ENCODE measurements at regions not wholly inside any gene's neighbourhood (a gene's known extent, or its start where the extent isn't known, plus 50 kb on each side); places are given as distances from the start of the nearest gene placed in this dataset.

DNA sequence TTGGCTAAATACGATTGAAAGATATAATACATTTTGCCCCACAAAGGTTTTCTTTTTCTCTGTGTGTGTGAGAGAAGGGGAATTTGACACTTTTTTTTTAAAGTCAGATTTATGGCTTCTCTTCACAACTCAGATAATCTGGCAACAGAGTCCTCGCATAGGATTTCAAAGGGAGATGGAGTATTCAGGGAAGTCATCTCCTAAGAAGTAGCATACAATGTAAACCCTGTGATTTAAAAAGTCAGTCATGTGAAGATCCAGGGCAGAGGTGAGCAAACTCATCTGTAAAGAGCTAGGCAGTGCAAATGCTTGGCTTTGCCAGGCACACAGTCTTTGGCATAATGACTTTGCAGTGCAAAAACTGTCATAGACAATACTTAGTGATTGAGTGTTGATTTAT lies 1526.3 kb downstream of the AACS start:
- TF ChIP-seq POLR2A (IDR thresholded peaks at IDR 0.05; ENCODE audit: low read depth, low read length) (no peak), POLR2AphosphoS5 (IDR thresholded peaks at IDR 0.05; ENCODE audit: insufficient read depth, low read depth, low read length) (no peak)
- TF ChIP-seq, protein P1, sequence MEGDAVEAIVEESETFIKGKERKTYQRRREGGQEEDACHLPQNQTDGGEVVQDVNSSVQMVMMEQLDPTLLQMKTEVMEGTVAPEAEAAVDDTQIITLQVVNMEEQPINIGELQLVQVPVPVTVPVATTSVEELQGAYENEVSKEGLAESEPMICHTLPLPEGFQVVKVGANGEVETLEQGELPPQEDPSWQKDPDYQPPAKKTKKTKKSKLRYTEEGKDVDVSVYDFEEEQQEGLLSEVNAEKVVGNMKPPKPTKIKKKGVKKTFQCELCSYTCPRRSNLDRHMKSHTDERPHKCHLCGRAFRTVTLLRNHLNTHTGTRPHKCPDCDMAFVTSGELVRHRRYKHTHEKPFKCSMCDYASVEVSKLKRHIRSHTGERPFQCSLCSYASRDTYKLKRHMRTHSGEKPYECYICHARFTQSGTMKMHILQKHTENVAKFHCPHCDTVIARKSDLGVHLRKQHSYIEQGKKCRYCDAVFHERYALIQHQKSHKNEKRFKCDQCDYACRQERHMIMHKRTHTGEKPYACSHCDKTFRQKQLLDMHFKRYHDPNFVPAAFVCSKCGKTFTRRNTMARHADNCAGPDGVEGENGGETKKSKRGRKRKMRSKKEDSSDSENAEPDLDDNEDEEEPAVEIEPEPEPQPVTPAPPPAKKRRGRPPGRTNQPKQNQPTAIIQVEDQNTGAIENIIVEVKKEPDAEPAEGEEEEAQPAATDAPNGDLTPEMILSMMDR (IDR thresholded peaks at IDR 0.05; ENCODE audit: extremely low read depth in 1 of 2, insufficient read depth in 1 of 2, low read depth in 1 of 2, low read length in 2 of 2): no peak
- TF ChIP-seq, protein P2, sequence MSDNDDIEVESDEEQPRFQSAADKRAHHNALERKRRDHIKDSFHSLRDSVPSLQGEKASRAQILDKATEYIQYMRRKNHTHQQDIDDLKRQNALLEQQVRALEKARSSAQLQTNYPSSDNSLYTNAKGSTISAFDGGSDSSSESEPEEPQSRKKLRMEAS (IDR thresholded peaks at IDR 0.05; ENCODE audit: insufficient read depth, insufficient read length): no peak

Data from endothelial cell of umbilical vein (primary cell).